Nephron (organoid): ENCODE measurements at regions not wholly inside any gene's neighbourhood (a gene's known extent, or its start where the extent isn't known, plus 50 kb on each side); places are given as distances from the start of the nearest gene placed in this dataset.

Experiments
- H3K27ac Mint-ChIP-seq, 3 experiments: 2 replicates each; pipeline ENCODE4 v1.8.0; 2020; ENCODE audit warnings: mixed read lengths in 3 of 3, mild to moderate bottlenecking in 2 of 3, moderate library complexity in 1 of 3
- H3K27me3 Mint-ChIP-seq: 2 replicates; pipeline ENCODE4 v1.8.0; 2021; ENCODE audit warnings: low read depth, mild to moderate bottlenecking, moderate library complexity, mixed read lengths
- H3K36me3 Mint-ChIP-seq: 2 replicates; pipeline ENCODE4 v1.8.0; 2020; ENCODE audit warnings: low read depth, mixed read lengths
- H3K4me1 Mint-ChIP-seq: 2 replicates; pipeline ENCODE4 v1.8.0; 2020; ENCODE audit warnings: mixed read lengths
- H3K4me3 Mint-ChIP-seq, 3 experiments: 2 replicates each; pipeline ENCODE4 v1.8.0; 2020; ENCODE audit warnings: mild to moderate bottlenecking in 3 of 3, mixed read lengths in 3 of 3, moderate library complexity in 2 of 3
- H3K9me3 Mint-ChIP-seq: 2 replicates; pipeline ENCODE4 v1.8.0; 2020; ENCODE audit warnings: mixed read lengths
- CTCF ChIP-seq, 3 experiments: fragments of 200-600 bp; sonication (generic); IDR thresholded peaks; one replicate each; pipeline ENCODE4 v1.5.0; 2021; ENCODE audit warnings: antibody characterized with exemption in 3 of 3; ENCODE audit not compliant: unreplicated experiment in 3 of 3

- Mint-ChIP-seq H3K36me3 (no peaks in the 10 kb centered on the region), H3K9me3 (peaks cover 26% of the 10 kb centered on the region), H3K27ac (no peak overlapping the region), H3K27me3 (peaks cover 16% of the 10 kb centered on the region), H3K4me3 (no peak overlapping the region), H3K4me1 (no peaks in the 10 kb centered on the region)
- no peak for TF ChIP-seq CTCF (IDR thresholded peaks at IDR 0.05; ENCODE audit: unreplicated experiment in 3 of 3)
Measured at GRCh38 chr5:3311433-3311832, 284.2 kb upstream of the IRX1 start.

- no peak for TF ChIP-seq CTCF (IDR thresholded peaks at IDR 0.05; ENCODE audit: unreplicated experiment in 3 of 3)
- H3K27me3 Mint-ChIP-seq: peaks cover 9% of the 10 kb centered on the region
Measured at GRCh38 chr5:3310541-3311261, 284.9 kb upstream of the IRX1 start.

GRCh38 chr5:3309538-3309937 is 286.1 kb upstream of the IRX1 start:
- Mint-ChIP-seq H3K27me3 (peaks cover 11% of the 10 kb centered on the region), H3K36me3 (peaks cover 4% of the 10 kb centered on the region), H3K4me1 (no peaks in the 10 kb centered on the region), H3K4me3 (no peak overlapping the region), H3K27ac (no peak overlapping the region), H3K9me3 (peaks cover 24% of the 10 kb centered on the region)
- TF ChIP-seq CTCF (IDR thresholded peaks at IDR 0.05; ENCODE audit: unreplicated experiment in 3 of 3): no peak

More at GRCh38 chr5:3310541-3311261, 284.9 kb upstream of the IRX1 start:
- Mint-ChIP-seq H3K4me1 (no peaks in the 10 kb centered on the region), H3K9me3 (peaks cover 26% of the 10 kb centered on the region), H3K4me3 (no peak overlapping the region), H3K36me3 (no peaks in the 10 kb centered on the region), H3K27ac (no peak overlapping the region)

- H3K36me3 Mint-ChIP-seq: peaks cover 4% of the 10 kb centered on the region
- no peak for TF ChIP-seq CTCF (IDR thresholded peaks at IDR 0.05; ENCODE audit: unreplicated experiment in 3 of 3)
- peaks cover 10% of the 10 kb centered on the region for H3K4me1 Mint-ChIP-seq
- H3K27me3 Mint-ChIP-seq: peaks cover 4% of the 10 kb centered on the region
- H3K27ac Mint-ChIP-seq: no peak overlapping the region
- H3K9me3 Mint-ChIP-seq: peaks cover 17% of the 10 kb centered on the region
- no peak overlapping the region for H3K4me3 Mint-ChIP-seq
Measured at GRCh38 chr5:3307982-3308621, 287.5 kb upstream of the IRX1 start.

- H3K27ac Mint-ChIP-seq: no peak overlapping the region
- H3K4me1 Mint-ChIP-seq: peaks cover 32% of the 10 kb centered on the region
- no peak for TF ChIP-seq CTCF (IDR thresholded peaks at IDR 0.05; ENCODE audit: unreplicated experiment in 3 of 3)
- peaks cover 8% of the 10 kb centered on the region for H3K27me3 Mint-ChIP-seq
- peaks cover 4% of the 10 kb centered on the region for H3K36me3 Mint-ChIP-seq
- peaks cover under 1% of the 10 kb centered on the region for H3K9me3 Mint-ChIP-seq
- no peak overlapping the region for H3K4me3 Mint-ChIP-seq
Measured at GRCh38 chr5:3305432-3305831, 290.2 kb upstream of the IRX1 start.

GRCh38 chr5:3304346-3304745 is 291.3 kb upstream of the IRX1 start:
- TF ChIP-seq CTCF (IDR thresholded peaks at IDR 0.05; ENCODE audit: unreplicated experiment in 3 of 3): no peak
- Mint-ChIP-seq H3K36me3 (peaks cover 4% of the 10 kb centered on the region), H3K4me3 (no peak overlapping the region), H3K4me1 (peaks cover 32% of the 10 kb centered on the region), H3K9me3 (no peaks in the 10 kb centered on the region), H3K27ac (peak overlapping the region; percentile 43 to 84 (median 79)), H3K27me3 (peaks cover 11% of the 10 kb centered on the region)
